GM11168 (cell line): ENCODE measurements at regions not wholly inside any gene's neighbourhood (a gene's known extent, or its start where the extent isn't known, plus 50 kb on each side); places are given as distances from the start of the nearest gene placed in this dataset.

Experiments used
- in situ Hi-C: fragments of 300-500 bp; cut with MboI; formaldehyde crosslinking; loops from one replicate; pipeline ENCODE4 v1.12.0; 2022; ENCODE audit warnings: low sequenced_read_pairs; ENCODE audit not compliant: unreplicated experiment

DNA sequence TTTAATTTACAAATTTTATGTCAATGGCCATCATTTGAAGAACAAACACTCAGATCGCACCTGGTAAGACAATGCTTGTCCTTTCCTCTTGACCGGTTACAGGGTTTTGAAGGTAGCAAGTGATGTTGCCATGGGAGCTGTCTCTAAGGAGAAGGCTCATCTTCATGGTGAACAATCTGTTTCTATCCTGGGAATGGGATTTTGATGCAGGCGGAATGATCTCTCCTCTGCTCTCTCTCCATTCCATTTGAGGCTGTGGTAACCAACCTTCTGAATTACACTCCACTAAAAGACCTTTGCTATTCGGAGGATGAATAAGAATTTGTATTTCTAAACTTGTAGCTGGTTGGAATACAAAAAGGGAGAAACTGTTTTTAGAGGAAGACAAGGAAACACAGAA is 57.9 kb upstream of the SLC5A9 start:
- in situ Hi-C loops, result no loop called here

GRCh38 chr1:48160486-48161132 is 61.9 kb upstream of the SLC5A9 start:
- in situ Hi-C loops, result no loop called here

DNA sequence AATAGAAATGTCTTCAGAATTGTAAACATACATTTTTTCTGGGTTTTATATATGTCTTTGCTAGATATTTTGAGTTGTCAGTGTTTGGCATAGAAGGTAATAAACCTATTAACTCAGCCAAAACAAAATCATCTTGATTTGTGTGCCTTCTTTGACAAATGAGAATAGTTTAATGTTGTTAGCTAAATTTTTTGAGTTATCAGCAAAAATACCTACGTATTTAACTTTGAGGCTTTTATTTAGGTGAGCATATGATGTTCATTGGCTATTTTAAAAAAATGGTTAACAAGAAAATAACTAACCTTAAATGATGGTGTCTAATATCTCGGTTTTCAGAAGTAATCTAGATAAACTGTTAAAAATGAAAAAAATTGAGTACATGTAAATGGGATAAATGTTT is 83.2 kb upstream of the SLC5A9 start:
- in situ Hi-C loops, result no loop called here

DNA sequence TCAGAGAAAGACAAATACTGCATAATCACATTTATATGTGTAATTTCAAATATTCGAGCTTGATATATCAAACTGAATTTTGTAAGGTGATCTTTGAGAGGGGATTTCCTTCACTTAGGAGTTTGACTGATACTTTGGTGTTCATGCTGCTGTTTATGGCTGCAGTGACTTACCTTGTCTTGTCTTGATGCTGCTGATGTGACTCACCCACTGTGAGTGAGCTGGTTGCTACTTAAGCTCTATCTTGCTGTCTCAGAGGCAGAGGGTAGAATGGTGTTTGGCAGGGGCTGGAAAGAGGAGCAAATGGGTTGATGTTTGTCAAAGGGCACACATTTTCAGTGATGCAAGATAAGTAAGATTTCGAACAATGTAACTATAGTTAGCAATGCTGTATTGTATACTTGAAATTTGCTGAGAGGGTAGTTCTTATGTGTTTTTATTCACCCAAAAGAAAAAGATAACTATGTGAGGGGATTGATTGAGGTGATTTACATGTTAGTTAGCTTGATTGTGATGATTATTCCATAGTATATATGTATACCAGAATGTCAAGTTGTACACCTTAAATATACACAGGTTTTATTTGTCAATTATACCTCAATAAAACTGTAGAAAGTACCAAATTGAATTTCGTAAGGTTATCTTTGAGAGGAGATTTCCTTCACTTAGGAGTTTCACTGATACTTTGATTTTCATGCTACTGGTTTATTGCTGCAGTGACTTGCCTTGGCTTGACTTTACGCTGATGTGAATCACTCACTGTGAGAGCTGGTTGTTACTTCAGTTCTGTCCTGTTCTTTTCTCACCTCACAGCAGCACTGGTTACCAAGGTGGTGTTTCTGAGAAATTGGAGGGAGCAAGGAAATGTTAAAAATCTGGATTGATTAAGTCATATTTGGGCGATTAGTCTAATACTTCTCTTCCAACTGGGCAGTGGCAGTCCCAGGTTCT is 94.5 kb upstream of the SLC5A9 start:
- in situ Hi-C loops, result no loop called here

DNA sequence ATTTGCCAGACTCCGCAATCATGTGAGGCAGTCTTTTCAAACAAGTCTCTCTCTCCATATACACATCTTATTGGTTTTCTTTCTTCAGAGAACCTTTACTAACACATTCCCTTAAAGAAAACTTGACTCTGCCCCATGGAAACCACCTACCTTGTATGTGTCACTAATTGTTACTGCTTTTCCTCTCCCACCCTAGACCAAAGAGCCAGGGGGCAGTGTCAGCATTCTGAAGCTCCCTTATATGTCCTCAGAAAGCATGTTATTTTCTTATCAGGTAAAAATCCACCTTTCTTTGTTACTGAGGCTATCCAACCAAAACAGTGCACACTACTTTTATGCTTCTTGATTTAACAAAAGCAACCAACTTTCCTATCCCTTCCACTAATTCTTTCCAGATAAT is 98.9 kb upstream of the SLC5A9 start:
- in situ Hi-C loops, result no loop called here

- in situ Hi-C loops, result no loop called here
Measured at GRCh38 chr1:48121955-48122354, 100.6 kb upstream of the SLC5A9 start.

- in situ Hi-C loops, result no loop called here
Measured at GRCh38 chr1:48120621-48121020, 101.9 kb upstream of the SLC5A9 start.

DNA sequence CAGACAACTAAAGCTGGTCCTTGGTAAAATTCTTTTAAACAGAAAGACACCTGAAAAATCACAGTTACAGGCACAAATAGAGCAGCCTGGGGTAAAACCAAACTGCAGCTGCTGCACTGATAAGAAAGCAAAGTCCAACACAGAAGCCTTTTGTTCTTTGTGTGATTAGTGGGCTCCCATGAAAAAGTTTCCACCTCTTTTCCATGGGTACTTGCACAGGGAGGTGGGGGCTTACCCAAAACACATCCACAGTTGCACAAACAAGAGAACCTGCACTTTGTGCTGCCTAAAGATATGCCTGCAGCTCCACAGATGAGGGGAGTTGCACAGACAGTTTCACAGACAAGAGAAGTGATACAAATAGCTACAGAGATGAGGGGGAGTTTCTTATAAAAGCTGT is 106.7 kb upstream of the SLC5A9 start:
- in situ Hi-C loops, result no loop called here

- in situ Hi-C loops, result no loop called here
Measured at GRCh38 chr1:48114596-48115382, 107.7 kb upstream of the SLC5A9 start.

GRCh38 chr1:48109390-48110013 is 112.3 kb upstream of the TRABD2B start:
- in situ Hi-C loops, result loop anchor here (5.0 kb wide), 1 partner anchor 93 kb away; no protein-coding TSS in a partner anchor

- in situ Hi-C loops, result loop anchor here (5.0 kb wide), 1 partner anchor 95 kb away; no protein-coding TSS in a partner anchor
Measured at GRCh38 chr1:48107516-48107915, 110.3 kb upstream of the TRABD2B start.

- in situ Hi-C loops, result loop anchor here (5.0 kb wide), 1 partner anchor 96 kb away; no protein-coding TSS in a partner anchor
Measured at GRCh38 chr1:48106049-48106448, 108.9 kb upstream of the TRABD2B start.

GRCh38 chr1:48105165-48105564 is 108.0 kb upstream of the TRABD2B start:
- in situ Hi-C loops, result loop anchor here (5.0 kb wide), 1 partner anchor 97 kb away; no protein-coding TSS in a partner anchor

DNA sequence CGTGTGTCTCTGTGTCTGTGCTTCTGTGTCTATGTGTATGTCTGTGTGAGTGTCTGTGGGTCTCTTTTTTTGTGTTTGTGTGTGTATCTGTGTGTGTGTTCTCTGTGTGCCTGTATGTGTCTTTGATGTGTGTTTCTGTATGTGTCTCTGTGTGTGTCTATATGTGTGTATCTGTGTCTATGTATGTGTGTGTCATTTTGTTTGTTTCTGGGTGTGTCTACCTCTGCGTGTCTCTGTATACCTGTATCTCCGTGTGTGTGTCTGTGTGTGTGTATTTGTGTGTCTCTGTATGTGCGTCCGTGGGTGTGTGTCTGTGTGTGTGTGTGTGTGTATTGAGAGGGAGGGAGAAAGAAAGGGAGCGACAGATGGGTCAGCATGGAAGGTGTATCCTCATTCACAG is 106.3 kb upstream of the TRABD2B start:
- in situ Hi-C loops, result no loop called here

DNA sequence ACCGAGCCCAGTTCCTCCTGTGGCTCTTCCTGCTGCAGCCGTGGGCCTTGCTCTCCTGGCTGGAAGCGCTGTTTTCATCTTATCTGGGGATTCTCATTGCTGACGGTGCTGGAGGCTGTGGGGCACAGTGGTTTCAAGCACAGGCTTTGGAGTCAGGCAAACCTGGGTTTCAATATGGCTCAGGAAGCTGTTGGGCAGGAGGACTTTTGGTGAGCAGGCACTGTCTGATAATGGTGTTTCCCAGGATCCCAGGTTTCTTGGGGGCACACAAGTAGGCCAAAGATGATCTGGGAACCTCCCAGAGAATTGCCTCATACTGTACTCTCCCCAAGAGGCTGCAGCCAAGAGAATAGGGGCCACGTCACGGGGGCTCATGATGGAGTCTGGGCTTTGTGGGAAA is 105.6 kb upstream of the TRABD2B start:
- in situ Hi-C loops, result no loop called here

GRCh38 chr1:48099072-48099773 is 102.0 kb upstream of the TRABD2B start:
- in situ Hi-C loops, result no loop called here

- in situ Hi-C loops, result no loop called here
Measured at GRCh38 chr1:48093696-48094528, 96.7 kb upstream of the TRABD2B start.

DNA sequence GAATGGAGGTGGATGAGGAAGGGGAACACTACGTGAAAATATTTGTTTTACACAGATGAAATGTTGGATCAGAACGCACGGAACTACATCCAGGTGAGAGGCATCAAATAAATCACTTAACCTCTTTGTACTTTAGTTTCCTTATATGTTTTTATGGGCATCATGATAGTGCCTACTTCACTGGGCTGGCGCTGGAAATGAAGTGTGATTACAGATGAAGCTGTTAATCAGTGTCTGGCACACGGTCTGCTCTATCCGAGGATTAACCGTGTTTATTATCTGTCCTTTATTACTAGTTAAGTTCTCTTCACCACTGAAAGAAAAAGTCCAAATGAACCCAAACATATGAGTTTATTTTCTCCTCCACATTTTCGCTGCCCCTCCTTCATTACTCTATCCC is 96.0 kb upstream of the TRABD2B start:
- in situ Hi-C loops, result no loop called here

GRCh38 chr1:48092401-48092800 is 95.2 kb upstream of the TRABD2B start:
- in situ Hi-C loops, result no loop called here
